GM12872 (cell line): ENCODE measurements at regions not wholly inside any gene's neighbourhood (a gene's known extent, or its start where the extent isn't known, plus 50 kb on each side); places are given as distances from the start of the nearest gene placed in this dataset.

ENCODE experiments used
- TF ChIP-seq, protein P1 (sequence below): IDR thresholded peaks from 3 replicates; pipeline ENCODE4 v1.5.1; 2011; ENCODE audit warnings: low read depth, mild to moderate bottlenecking, low read length, moderate library complexity; ENCODE audit not compliant: insufficient read depth

GRCh38 chr2:14324308-14324707, 308.2 kb upstream of the LRATD1 start:
- TF ChIP-seq, protein P1, sequence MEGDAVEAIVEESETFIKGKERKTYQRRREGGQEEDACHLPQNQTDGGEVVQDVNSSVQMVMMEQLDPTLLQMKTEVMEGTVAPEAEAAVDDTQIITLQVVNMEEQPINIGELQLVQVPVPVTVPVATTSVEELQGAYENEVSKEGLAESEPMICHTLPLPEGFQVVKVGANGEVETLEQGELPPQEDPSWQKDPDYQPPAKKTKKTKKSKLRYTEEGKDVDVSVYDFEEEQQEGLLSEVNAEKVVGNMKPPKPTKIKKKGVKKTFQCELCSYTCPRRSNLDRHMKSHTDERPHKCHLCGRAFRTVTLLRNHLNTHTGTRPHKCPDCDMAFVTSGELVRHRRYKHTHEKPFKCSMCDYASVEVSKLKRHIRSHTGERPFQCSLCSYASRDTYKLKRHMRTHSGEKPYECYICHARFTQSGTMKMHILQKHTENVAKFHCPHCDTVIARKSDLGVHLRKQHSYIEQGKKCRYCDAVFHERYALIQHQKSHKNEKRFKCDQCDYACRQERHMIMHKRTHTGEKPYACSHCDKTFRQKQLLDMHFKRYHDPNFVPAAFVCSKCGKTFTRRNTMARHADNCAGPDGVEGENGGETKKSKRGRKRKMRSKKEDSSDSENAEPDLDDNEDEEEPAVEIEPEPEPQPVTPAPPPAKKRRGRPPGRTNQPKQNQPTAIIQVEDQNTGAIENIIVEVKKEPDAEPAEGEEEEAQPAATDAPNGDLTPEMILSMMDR = no peak

DNA sequence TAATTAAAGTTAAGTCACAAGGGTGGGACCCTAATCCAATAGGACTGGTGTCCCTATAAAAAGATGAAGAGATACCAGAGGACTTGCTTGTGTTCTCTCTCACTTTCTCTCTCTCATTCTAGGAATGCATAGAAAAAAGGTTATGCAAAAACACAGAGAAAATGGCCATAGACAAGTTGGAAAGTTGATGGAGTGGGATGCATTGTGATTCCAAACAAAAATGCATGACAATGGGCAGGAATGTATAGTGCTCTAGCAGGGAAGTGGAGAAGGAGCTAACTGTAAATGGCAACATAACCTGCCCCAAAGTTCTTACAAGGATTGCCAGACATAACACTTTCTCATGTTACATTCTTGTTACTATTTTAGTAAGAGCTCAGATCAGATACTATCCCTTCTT, 301.6 kb upstream of the LRATD1 start:
- TF ChIP-seq, protein P1 = no peak

GRCh38 chr2:14336759-14337382, 295.6 kb upstream of the LRATD1 start:
- TF ChIP-seq, protein P1 = no peak

DNA sequence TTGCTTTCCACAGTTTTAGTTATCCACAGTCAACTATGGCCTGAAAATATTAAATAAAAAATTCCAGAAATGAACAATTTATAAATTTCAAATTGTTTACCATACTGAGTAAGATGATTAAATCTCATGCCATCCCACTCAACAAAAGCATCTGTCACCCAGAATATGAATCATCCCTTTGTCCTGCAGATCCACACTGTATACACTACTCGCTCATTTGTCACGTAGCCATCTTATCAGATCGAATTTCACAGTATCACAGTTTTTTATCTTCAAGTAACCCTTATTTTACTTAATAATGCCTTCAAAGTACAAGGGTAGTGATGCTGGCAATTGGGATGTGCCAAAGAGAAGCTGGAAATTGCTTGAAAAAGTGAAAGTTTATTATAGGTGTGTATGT, 291.8 kb upstream of the LRATD1 start:
- TF ChIP-seq, protein P1 = no peak

DNA sequence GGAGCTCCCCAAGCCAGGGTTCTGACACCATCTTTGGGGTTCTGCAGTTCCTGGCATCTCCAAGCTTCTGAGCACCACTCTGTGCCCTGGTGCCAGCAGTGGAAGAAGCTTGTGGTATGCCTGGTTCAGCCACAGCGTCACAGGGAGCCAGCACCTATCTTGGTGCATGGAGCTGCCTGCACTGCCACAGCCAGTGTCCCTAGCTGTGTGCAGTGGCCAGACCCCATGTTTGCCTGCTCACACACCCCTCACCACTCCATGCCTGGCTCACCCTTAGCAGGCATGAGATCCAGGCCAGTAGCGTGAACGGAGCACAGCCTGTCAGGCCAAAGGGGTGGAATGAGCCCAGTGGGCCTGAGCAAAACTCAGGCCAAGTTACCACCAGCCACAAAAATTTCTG, 290.2 kb upstream of the LRATD1 start:
- TF ChIP-seq, protein P1 = no peak

DNA sequence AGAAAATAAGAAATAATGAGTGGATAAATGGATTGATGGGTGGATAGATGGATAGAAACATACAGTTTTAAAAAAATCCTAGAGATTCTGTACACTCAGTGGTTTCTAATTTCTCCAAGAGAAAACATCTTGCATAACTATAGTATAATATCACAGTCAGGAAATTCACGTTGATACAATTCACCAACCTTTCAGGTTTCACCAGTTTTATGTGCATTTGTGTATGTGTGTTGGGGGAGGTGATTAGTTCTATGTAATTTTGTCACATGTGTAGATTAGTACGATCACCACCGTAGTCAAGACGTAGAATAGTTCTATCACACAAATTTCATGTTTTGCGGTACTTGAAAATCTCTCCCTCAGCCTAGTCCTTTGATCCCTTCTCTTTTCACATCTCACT, 288.2 kb upstream of the LRATD1 start:
- TF ChIP-seq, protein P1 = no peak

DNA sequence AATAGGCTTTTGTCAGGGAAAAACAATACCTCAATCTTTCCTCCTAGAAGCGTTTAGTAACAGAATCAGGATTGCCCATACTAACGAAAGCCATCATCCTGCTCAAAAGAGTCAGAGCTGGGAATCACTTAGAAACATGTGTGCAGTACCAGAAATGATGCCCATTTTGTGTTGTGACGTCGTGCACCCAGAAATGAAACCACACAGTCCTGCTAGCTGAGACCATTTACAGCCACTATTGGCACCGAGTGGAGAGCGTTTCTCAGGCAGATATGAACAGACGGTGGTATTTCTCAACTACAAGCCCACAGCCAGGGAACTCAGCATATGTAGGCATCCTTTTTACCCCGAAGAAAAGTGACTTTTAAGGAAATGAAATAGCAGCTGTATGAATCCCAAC, 284.3 kb upstream of the LRATD1 start:
- TF ChIP-seq, protein P1 = no peak

GRCh38 chr2:14350856-14351255, 281.7 kb upstream of the LRATD1 start:
- TF ChIP-seq, protein P1 = no peak
